Esophagus (tissue), 2 donors: ENCODE measurements at regions not wholly inside any gene's neighbourhood (a gene's known extent, or its start where the extent isn't known, plus 50 kb on each side); places are given as distances from the start of the nearest gene placed in this dataset.

Experiments
- H3K27ac ChIP-seq, 2 donors: one replicate each; pipeline ENCODE4 v1.5.1; 2013; ENCODE audit warnings: low read depth in 2 of 2, mild to moderate bottlenecking in 2 of 2, inconsistent platforms in 1 of 2, low read length in 1 of 2, moderate library complexity in 1 of 2
- H3K27me3 ChIP-seq, 2 donors: one replicate each; pipeline ENCODE4 v1.6.1; 2013; ENCODE audit warnings: low read length in 2 of 2, control low read depth in 1 of 2, mild to moderate bottlenecking in 1 of 2; ENCODE audit not compliant: insufficient read depth in 2 of 2, control insufficient read depth in 1 of 2
- H3K36me3 ChIP-seq, 2 donors: one replicate each; pipeline ENCODE4 v1.6.1; 2013; ENCODE audit warnings: low read length in 1 of 2; ENCODE audit not compliant: control insufficient read depth in 2 of 2, insufficient read depth in 2 of 2
- H3K4me1 ChIP-seq, 2 donors: one replicate each; pipeline ENCODE4 v1.6.1; 2013; ENCODE audit warnings: low read length in 1 of 2; ENCODE audit not compliant: control insufficient read depth in 2 of 2, insufficient read depth in 2 of 2
- H3K4me3 ChIP-seq, 2 donors: one replicate each; pipeline ENCODE4 v1.5.1; 2013; ENCODE audit warnings: low read length in 2 of 2, mild to moderate bottlenecking in 2 of 2, low read depth in 1 of 2, moderate library complexity in 1 of 2
- H3K9me3 ChIP-seq, 2 donors: one replicate each; pipeline ENCODE4 v1.6.1; 2013; ENCODE audit warnings: mild to moderate bottlenecking in 2 of 2, low read depth in 1 of 2, low read length in 1 of 2, moderate library complexity in 1 of 2; ENCODE audit not compliant: control insufficient read depth in 2 of 2, insufficient read depth in 1 of 2
- WGBS, 2 donors: extraction: QIAGEN DNeasy Blood & Tissue Kit; methylation state at CpG; one replicate each; pipeline ENCODE4 v1.1.7; 2013; 5-methylcytosine and 5-hydroxymethylcytosine counted together
- donor health status: healthy with polysubstance abuse.
- donor health status: Bipolar disorder and iron deficiency.

DNA sequence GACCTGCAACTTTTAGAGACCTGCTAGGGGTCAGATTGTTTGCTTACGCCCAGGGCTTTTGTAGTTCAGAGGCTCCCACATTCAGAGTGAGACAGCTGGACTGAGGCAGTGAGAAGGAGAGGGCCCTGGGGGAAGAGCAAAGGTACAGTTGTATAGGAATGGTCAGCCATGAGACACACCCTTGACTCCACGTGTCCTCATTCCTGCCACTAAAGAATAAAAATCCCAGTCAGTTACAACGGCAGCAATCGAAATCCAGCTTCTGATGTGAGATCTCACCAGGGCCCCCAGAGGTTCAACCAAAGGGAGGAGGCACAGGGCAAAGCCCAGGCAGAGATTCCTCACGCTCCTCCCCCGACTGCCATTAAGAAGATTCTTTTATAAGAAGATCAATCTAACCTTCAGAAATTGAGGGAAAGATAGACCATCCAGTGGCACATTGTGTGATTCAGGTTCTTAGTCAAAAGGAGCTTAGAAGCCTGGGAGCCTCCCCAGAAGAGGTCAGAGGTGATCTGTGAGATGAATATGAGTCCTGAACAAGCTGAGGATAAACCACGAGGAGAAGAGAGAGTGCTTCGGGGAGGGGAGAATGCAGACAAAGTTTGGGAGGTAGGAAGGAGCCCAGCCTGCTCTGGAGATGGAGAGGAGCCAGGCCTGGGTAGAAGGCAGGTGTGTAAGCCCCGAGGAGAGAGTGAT, 317.0 kb downstream of the CYP26B1 start:
- Histone ChIP-seq H3K27ac (peak overlapping the region in 1 of 2 donors; percentile 35), H3K9me3 (no peaks in the 10 kb centered on the region)

DNA sequence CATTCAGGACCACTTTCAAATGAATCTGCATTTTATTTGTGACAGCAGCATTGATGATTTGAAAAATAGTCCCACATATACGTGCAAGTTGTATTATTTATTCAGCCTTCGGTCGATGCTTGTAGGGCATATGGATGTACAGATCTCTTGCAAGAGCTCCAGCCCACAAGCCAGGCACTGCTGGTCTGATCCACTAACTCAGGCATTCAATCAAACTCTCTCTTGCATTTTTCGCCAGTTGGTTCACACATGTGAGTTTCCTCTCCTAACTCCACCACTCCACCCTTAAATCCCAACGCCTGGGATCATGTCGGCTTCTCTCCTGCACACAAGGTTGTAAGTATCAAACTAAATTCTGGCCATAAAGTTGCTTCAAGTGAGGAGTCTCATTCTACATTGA, 318.7 kb downstream of the CYP26B1 start:
- H3K4me1 ChIP-seq, result peaks cover 0 to 2% of the 10 kb centered on the region in 2 donors
- H3K9me3 ChIP-seq, result no peaks in the 10 kb centered on the region
- no peak overlapping the region for H3K27ac ChIP-seq
- H3K36me3 ChIP-seq, result no peaks in the 10 kb centered on the region
- H3K27me3 ChIP-seq, result no peaks in the 10 kb centered on the region
- no peak overlapping the region for H3K4me3 ChIP-seq
- 94% methylated on average over 6 of the region's 6 CpGs for WGBS, 2 donors

More for the DNA sequence above, 317.0 kb downstream of the CYP26B1 start:
- 63 to 66% methylated on average over 9 of the region's 9 CpGs for WGBS, 2 donors
- Histone ChIP-seq H3K27me3 (no peaks in the 10 kb centered on the region), H3K36me3 (no peaks in the 10 kb centered on the region), H3K4me1 (peaks cover 0 to 2% of the 10 kb centered on the region in 2 donors), H3K4me3 (no peak overlapping the region)

DNA sequence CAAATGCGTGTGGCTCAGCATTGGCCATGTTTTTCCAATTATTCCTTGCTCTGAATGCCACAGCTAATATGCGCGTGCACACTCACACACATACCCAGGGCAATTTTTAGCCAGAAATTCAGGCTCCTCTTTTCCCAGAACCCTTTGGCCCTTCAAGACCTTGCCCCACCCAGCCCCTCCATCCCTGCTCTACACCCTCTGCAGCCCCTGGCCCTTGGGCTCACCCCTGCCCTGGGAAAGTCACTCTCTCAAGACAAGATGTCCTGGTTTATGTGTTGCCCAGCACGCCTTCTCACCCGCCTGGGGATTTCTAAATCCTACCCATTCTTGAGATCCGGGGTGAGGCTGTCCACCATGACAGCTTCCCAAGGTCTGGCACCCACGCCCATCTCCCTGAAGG, 319.7 kb downstream of the CYP26B1 start:
- Histone ChIP-seq H3K36me3 (no peaks in the 10 kb centered on the region), H3K4me1 (peaks cover 0 to 2% of the 10 kb centered on the region in 2 donors), H3K4me3 (no peak overlapping the region), H3K9me3 (no peaks in the 10 kb centered on the region), H3K27me3 (no peaks in the 10 kb centered on the region), H3K27ac (no peak overlapping the region)
- WGBS, 2 donors, result 91 to 95% methylated on average over 7 of the region's 7 CpGs

DNA sequence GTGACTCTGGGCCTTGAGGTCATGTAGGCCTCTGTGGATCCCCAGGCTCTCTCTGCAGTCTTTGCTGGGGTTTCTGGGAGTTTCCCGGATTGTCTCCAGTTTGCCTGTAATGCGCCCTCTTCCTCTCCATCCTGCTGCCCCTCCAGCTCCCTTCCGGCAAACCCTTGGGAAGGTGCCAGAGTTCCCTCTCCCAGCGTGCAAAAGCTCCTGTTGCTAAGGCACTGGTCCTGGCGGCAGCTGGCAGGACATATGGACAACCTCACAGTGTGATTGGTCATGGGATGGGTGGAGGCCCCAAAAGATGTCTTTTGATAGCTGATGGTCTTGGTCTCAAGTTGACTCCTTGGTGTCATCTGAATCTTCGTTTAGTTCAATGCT, 320.1 kb downstream of the CYP26B1 start:
- Histone ChIP-seq H3K9me3 (no peaks in the 10 kb centered on the region), H3K27ac (no peak overlapping the region), H3K4me1 (peaks cover 0 to 2% of the 10 kb centered on the region in 2 donors), H3K36me3 (no peaks in the 10 kb centered on the region), H3K27me3 (no peaks in the 10 kb centered on the region), H3K4me3 (no peak overlapping the region)
- 91 to 93% methylated on average over 6 of the region's 6 CpGs for WGBS, 2 donors

DNA sequence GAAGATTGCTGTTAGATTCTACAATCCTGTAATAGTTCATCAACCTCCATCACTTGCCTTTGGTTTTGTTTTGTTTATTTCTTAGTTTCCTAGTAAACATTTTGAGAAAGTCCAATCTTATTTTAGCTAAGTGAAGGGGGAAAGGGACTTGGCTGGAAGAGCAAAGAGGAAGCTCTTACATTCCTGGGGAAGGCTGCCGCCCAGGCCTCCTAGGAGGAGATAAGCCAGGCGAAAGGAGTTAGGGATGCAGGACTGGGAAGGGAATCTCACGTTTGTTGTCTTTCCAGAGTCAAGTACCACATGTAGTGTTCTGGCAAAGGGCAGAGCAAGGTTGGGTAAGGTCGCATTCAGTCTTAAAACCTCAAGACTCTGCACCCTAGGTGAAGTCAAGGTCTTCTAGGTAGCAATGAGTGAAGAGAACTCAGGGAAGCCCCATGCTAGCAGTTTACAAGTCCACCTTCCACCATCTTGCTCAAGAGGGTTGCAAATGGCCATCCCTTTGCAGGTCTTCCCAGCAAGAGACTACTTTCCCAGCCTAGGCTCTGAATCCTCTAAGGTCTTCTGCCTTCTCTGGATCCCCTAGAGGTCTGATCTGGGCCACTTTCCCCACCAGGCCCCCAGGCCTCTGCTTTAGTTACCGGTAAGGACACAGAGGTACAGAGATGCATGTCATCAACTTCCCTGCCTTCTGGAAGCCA, 320.7 kb downstream of the CYP26B1 start:
- Histone ChIP-seq H3K27ac (no peak overlapping the region), H3K9me3 (no peaks in the 10 kb centered on the region), H3K4me1 (peaks cover 0 to 2% of the 10 kb centered on the region in 2 donors), H3K36me3 (no peaks in the 10 kb centered on the region), H3K27me3 (no peaks in the 10 kb centered on the region), H3K4me3 (no peak overlapping the region)
- 78 to 82% methylated on average over 5 of the region's 5 CpGs for WGBS, 2 donors

DNA sequence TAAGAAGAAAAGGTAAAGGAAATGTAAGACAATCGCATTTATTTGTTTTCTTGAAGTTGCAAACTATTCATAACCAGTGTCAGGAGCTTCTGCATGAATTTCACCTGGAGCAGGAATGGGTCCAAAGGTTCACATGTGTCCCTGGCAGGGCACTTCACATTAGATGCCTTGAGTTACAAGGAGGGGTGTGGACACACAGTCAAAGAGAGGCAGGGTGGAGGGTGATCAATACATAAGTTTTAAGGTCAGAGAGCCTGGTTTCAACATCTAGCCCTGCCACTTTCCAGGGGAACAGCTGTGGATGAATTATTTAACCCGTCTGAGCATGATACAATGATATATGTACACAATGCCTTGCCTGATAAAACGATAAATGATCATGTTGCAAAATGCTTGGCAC, 321.4 kb downstream of the CYP26B1 start:
- 37 to 49% methylated on average over 3 of the region's 3 CpGs for WGBS, 2 donors
- Histone ChIP-seq H3K27me3 (no peaks in the 10 kb centered on the region), H3K4me3 (no peak overlapping the region), H3K36me3 (no peaks in the 10 kb centered on the region), H3K27ac (no peak overlapping the region), H3K4me1 (peaks cover 0 to 2% of the 10 kb centered on the region in 2 donors), H3K9me3 (no peaks in the 10 kb centered on the region)

DNA sequence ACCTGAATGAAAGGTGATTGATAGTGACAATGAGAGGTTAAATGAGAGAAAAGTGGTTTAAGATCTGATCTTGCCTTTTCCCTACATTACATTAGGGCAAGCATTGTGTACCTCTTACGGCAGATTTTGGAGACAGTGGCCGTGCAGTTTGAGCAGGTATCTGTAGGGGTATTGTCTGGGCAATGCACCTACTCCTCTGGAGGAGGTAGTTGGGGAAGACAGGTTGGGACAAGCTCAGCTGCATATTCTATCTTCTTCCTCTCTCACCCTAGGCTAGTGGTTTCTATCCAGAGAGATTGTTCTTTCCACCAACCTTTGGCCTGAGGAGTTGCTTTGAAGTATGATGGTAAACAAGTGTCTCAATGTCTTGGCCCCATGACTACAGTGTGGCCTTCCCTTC, 323.2 kb downstream of the CYP26B1 start:
- WGBS, 2 donors, result 63 to 65% methylated on average over 2 of the region's 2 CpGs
- Histone ChIP-seq H3K27me3 (no peaks in the 10 kb centered on the region), H3K36me3 (no peaks in the 10 kb centered on the region), H3K4me1 (no peaks in the 10 kb centered on the region), H3K27ac (no peak overlapping the region), H3K9me3 (no peaks in the 10 kb centered on the region), H3K4me3 (no peak overlapping the region)

DNA sequence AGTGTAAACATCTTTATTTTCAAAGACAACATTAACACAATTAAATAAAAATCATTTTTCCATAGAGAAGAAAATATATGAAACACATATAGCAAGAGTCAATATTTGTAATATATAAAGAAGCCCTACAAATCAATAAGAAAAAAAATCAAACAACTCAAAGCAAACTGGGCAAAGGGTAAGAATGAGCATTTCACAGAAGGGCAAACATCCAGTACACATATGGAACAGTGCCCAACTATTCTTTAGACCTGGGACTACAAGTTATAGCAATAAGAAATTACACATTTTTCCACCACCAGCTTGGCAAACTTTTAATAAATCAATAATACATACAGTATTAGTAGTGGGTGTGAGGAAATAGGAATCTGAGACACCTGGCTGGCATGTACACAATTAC, 324.1 kb downstream of the CYP26B1 start:
- no peaks in the 10 kb centered on the region for H3K27me3 ChIP-seq
- H3K27ac ChIP-seq, result no peak overlapping the region
- H3K4me1 ChIP-seq, result no peaks in the 10 kb centered on the region
- no peak overlapping the region for H3K4me3 ChIP-seq
- no peaks in the 10 kb centered on the region for H3K9me3 ChIP-seq
- H3K36me3 ChIP-seq, result no peaks in the 10 kb centered on the region

DNA sequence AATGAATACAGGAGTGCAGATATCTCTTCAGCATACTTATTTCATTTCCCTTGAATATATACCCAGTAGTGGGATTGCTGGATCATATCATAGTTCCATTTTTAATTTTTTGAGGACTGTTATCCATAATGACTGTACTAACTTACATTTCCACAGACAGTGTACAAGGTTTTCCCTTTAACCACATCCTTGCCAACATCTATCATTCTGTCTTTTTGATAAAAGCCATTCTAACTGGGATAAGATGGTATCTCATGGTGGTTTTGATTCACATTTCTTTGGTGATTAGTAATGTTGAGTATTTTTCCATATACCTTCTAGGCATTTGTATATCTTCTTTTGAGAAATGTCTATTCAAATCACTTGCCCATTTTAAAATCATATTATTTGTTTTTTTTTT, 325.2 kb downstream of the CYP26B1 start:
- Histone ChIP-seq H3K4me3 (no peak overlapping the region), H3K27ac (no peak overlapping the region), H3K4me1 (no peaks in the 10 kb centered on the region), H3K9me3 (no peaks in the 10 kb centered on the region), H3K36me3 (no peaks in the 10 kb centered on the region), H3K27me3 (no peaks in the 10 kb centered on the region)

DNA sequence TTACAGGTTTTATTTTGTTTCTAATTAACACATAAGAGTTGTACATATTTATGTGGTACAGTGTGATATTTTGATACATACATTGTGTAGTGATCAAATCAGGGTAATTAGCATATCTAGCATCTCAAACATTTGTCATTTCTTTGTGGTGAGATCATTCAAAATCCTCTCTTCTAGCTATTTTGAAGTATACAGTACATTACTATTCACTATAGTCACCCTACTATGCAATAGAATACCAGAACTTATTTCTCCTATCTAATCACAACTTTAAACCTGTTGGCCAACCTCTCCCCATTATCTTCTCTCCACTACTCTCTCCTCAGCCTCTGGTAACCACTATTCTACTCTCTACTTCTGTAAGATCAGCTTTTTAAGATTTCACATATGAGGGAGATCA, 325.8 kb downstream of the CYP26B1 start:
- no peaks in the 10 kb centered on the region for H3K36me3 ChIP-seq
- H3K4me3 ChIP-seq, result no peak overlapping the region
- no peaks in the 10 kb centered on the region for H3K9me3 ChIP-seq
- H3K4me1 ChIP-seq, result no peaks in the 10 kb centered on the region
- H3K27ac ChIP-seq, result no peak overlapping the region
- H3K27me3 ChIP-seq, result no peaks in the 10 kb centered on the region
